GM13976 (cell line): ENCODE measurements at regions not wholly inside any gene's neighbourhood (a gene's known extent, or its start where the extent isn't known, plus 50 kb on each side); places are given as distances from the start of the nearest gene placed in this dataset.

Experiments used
- DNase-seq: peaks from one replicate; pipeline ENCODE4 v3.0.0; 2012; ENCODE audit warnings: low spot score
- in situ Hi-C: fragments of 300-500 bp; cut with MboI; formaldehyde crosslinking; loops from one replicate; pipeline ENCODE4 v1.12.0; 2022; ENCODE audit warnings: low sequenced_read_pairs, mixed read lengths, inconsistent platforms; ENCODE audit not compliant: unreplicated experiment
- TF ChIP-seq, protein P1 (sequence below): IDR thresholded peaks from 2 replicates; pipeline ENCODE4 v1.5.1; 2012; ENCODE audit warnings: borderline replicate concordance, mild to moderate bottlenecking; ENCODE audit not compliant: insufficient read depth; ENCODE audit errors: extremely low read depth, missing control alignments, control extremely low read depth

DNA sequence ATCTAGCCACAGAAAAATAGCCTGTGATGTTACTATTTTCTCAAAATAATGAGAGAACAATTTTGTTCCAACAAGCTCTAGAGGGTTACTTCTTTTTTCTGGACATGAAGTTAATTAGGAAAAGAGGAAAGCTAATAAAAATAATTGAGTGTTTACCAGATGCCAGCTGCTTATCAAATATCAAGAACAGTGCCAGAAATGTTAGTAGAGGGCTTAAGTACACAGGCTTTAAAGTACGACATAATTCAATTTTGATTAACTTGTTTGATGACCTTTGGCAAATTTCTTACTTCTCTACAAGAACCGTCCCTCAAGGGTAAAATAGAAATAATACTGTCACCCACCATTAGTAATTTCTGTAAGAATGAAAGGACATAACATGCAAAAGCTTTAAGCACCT is 977.0 kb downstream of the FSTL5 start:
- TF ChIP-seq, protein P1, sequence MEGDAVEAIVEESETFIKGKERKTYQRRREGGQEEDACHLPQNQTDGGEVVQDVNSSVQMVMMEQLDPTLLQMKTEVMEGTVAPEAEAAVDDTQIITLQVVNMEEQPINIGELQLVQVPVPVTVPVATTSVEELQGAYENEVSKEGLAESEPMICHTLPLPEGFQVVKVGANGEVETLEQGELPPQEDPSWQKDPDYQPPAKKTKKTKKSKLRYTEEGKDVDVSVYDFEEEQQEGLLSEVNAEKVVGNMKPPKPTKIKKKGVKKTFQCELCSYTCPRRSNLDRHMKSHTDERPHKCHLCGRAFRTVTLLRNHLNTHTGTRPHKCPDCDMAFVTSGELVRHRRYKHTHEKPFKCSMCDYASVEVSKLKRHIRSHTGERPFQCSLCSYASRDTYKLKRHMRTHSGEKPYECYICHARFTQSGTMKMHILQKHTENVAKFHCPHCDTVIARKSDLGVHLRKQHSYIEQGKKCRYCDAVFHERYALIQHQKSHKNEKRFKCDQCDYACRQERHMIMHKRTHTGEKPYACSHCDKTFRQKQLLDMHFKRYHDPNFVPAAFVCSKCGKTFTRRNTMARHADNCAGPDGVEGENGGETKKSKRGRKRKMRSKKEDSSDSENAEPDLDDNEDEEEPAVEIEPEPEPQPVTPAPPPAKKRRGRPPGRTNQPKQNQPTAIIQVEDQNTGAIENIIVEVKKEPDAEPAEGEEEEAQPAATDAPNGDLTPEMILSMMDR = no peak
- DNase-seq = no peak
- in situ Hi-C loops = no loop called here

DNA sequence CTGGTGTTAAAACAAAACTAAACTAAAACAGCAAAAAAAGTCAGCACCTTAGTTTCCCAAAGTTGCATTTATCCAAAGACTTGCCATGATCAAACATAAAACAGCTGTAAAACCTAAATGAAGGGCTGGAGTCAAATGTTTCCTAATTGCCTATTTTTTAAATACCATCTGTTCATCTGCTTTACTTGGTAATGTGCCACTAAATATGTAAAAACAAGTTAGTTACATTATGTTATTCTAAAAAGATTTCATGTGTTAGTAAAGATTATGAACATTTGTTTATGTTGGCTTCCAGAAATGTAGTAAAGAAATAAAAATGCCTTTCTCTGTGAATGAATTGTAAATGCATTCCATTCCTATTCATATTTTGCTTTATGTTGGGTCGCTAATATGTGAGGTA is 977.8 kb downstream of the FSTL5 start:
- TF ChIP-seq, protein P1 = no peak
- DNase-seq = no peak
- in situ Hi-C loops = no loop called here

DNA sequence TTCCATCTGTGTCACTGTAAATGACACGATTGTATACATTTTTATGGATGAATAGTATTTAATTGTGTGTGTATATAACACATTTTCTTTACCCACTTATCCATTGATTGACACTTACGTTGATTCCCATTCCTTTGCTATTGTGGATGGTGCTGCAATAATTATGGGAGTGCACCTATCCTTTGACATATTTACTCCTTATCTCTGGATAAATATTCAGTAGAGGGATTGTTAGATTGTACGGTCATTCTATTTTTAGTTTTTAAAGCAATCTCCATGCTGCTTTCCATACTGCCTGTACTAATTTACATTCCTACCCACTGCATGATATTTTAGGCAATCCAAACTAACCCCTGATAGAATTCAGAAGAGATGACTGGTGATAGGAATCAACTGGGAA is 980.1 kb downstream of the FSTL5 start:
- TF ChIP-seq, protein P1 = no peak
- in situ Hi-C loops = no loop called here
- no peak for DNase-seq

DNA sequence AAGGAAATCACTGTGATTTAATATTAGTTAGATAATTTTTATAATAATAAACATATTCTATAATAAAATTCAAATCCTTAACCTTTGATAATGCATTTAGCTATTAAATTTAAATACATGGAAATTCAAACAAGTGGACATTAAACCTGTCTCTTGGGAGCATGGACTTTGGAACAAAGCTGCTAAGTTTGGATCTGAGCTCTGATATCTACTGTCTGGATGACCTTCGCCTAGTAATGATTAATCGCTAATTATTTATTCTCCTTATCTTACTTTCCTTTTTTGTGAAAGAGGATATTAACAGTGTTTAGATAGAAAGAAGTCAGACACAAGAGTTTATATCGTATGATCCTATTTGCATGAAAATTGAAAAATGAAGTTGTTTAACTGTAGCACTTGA is 980.9 kb downstream of the FSTL5 start:
- in situ Hi-C loops = no loop called here
- DNase-seq = no peak
- TF ChIP-seq, protein P1 = no peak

DNA sequence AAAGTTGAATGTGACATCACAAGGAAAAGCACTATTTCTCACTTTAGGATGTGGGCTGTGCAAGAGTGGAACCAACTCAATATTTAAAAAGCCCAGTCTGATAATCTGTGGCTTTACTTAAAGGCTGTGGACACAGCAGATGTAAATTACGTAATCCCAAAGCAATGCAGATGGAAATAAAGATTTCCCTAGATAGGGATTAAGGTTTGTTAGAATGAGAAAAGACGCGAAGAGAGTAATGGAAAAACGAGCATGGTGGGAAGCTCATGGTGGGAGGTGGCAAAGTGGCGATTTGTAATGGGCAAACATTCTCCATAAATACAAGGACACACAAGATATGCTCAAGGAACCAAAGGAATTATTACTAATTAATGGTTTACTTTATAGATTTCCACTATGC is 985.5 kb downstream of the FSTL5 start:
- in situ Hi-C loops = no loop called here
- DNase-seq = no peak
- TF ChIP-seq, protein P1 = no peak

DNA sequence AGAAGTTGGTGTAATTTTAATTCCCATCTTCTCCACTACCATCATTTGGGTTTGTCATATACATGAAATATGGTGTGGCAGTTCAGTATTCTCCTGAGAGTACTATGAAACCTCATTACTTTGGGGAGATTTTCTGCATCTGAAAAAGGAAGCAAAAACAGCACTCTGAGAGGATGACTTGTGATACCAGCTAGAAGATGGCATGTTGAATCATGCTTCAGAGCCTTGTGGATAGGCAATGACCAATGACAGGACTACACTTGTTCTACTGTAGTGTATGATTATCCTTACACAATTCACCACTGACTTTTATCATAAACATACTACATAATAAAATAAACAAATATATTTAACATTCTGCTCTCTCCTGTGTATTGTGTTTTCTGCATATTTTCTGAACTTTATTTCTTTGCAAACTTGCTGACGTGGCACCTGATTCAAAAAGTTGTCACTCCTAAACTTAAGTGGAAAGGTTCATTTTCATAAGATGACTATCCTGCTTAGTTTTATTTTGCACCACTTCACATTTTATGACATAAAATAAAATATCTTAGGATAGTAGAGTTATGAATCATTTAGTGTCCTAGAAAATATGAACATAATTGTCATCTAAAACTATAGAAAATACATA is 991.3 kb downstream of the FSTL5 start:
- in situ Hi-C loops = no loop called here
- no peak for DNase-seq

More for the DNA sequence above, 991.3 kb downstream of the FSTL5 start:
- TF ChIP-seq, protein P1 = no peak
